ENCODE measurements at regions not wholly inside any gene's neighbourhood (a gene's known extent, or its start where the extent isn't known, plus 50 kb on each side); places are given as distances from the start of the nearest gene placed in this dataset.

GRCh38 chr16:72284042-72284789 is 112.3 kb upstream of the PMFBP1 start:
- Histone ChIP-seq H3K4me2 (no peak overlapping the region), H3K79me2 (no peaks in the 10 kb centered on the region), H3K9me2 (replicated peaks; ENCODE audit: insufficient read depth) (no peaks in the 10 kb centered on the region), H3K4me1 (ENCODE audit: insufficient read depth) (no peaks in the 10 kb centered on the region), H3K27ac (no peak overlapping the region), H3K9me3 (ENCODE audit: low read depth) (no peaks in the 10 kb centered on the region), H2AFZ (no peak overlapping the region), H4K20me1 (ENCODE audit: insufficient read depth, poor library complexity, severe bottlenecking) (no peaks in the 10 kb centered on the region), H3K4me3 (no peak overlapping the region), H3K27me3 (no peaks in the 10 kb centered on the region), H3K36me3 (replicated peaks; ENCODE audit: insufficient read depth, low read depth) (no peaks in the 10 kb centered on the region)
- TF ChIP-seq CTCF (IDR thresholded peaks at IDR 0.05; ENCODE audit: poor library complexity) (no peak), EZH2 (IDR thresholded peaks at IDR 0.05; ENCODE audit: borderline replicate concordance) (no peak)
- WGBS (ENCODE audit: low lambda C conversion rate, missing lambda C conversion rate), result 87% methylated on average over 13 of the region's 13 CpGs
- no peak for DNase-seq (ENCODE audit: low spot score)

- no peak for TF ChIP-seq CTCF (IDR thresholded peaks at IDR 0.05; ENCODE audit: poor library complexity)
- TF ChIP-seq EZH2 (IDR thresholded peaks at IDR 0.05; ENCODE audit: borderline replicate concordance), result no peak
- no peak for TF ChIP-seq EZH2phosphoT487 (IDR thresholded peaks at IDR 0.05; ENCODE audit: low read depth, severe bottlenecking, unreplicated experiment)
- Histone ChIP-seq H3K27me3 (no peaks in the 10 kb centered on the region), H3K4me2 (no peak overlapping the region), H3K27ac (no peak overlapping the region), H4K20me1 (ENCODE audit: insufficient read depth, poor library complexity, severe bottlenecking) (no peaks in the 10 kb centered on the region), H3K9me2 (replicated peaks; ENCODE audit: insufficient read depth) (no peaks in the 10 kb centered on the region), H3K9me3 (ENCODE audit: low read depth) (no peaks in the 10 kb centered on the region), H3K36me3 (replicated peaks; ENCODE audit: insufficient read depth, low read depth) (no peaks in the 10 kb centered on the region), H3K79me2 (no peaks in the 10 kb centered on the region), H3K4me3 (no peak overlapping the region), H3K4me1 (ENCODE audit: insufficient read depth) (no peaks in the 10 kb centered on the region), H2AFZ (no peak overlapping the region)
- no peak for DNase-seq (ENCODE audit: low spot score)
- WGBS (ENCODE audit: low lambda C conversion rate, missing lambda C conversion rate), result 59% methylated on average over 1 of the region's 1 CpG
Observed at GRCh38 chr16:72282362-72282761, 110.4 kb upstream of the PMFBP1 start.

- H3K36me3 ChIP-seq (replicated peaks; ENCODE audit: insufficient read depth, low read depth), result no peaks in the 10 kb centered on the region
- H3K27me3 ChIP-seq, result no peaks in the 10 kb centered on the region
- TF ChIP-seq EZH2phosphoT487 (IDR thresholded peaks at IDR 0.05; ENCODE audit: low read depth, severe bottlenecking, unreplicated experiment), result no peak
- TF ChIP-seq CTCF (IDR thresholded peaks at IDR 0.05; ENCODE audit: poor library complexity), result no peak
- no peak for TF ChIP-seq EZH2 (IDR thresholded peaks at IDR 0.05; ENCODE audit: borderline replicate concordance)
- WGBS (ENCODE audit: low lambda C conversion rate, missing lambda C conversion rate), result 92% methylated on average over 3 of the region's 3 CpGs
- no peaks in the 10 kb centered on the region for H3K9me3 ChIP-seq (ENCODE audit: low read depth)
- no peaks in the 10 kb centered on the region for H3K9me2 ChIP-seq (replicated peaks; ENCODE audit: insufficient read depth)
- H3K4me2 ChIP-seq, result no peak overlapping the region
- no peak for DNase-seq (ENCODE audit: low spot score)
- H4K20me1 ChIP-seq (ENCODE audit: insufficient read depth, poor library complexity, severe bottlenecking), result no peaks in the 10 kb centered on the region
- no peak overlapping the region for H2AFZ ChIP-seq
- no peak overlapping the region for H3K4me3 ChIP-seq
- no peaks in the 10 kb centered on the region for H3K4me1 ChIP-seq (ENCODE audit: insufficient read depth)
- no peaks in the 10 kb centered on the region for H3K79me2 ChIP-seq
- no peak overlapping the region for H3K27ac ChIP-seq
Observed at GRCh38 chr16:72278301-72278700, 106.3 kb upstream of the PMFBP1 start.

Data from hepatocyte (in vitro differentiated cells).